GM12875 (cell line): ENCODE measurements at regions not wholly inside any gene's neighbourhood (a gene's known extent, or its start where the extent isn't known, plus 50 kb on each side); places are given as distances from the start of the nearest gene placed in this dataset.
"Not testable (repeated sequence)": the region's sequence is repeated elsewhere in the genome, so short reads cannot be mapped to it uniquely, and the experiment has no call there.

Source experiments
- H3K4me3 ChIP-seq: one replicate; pipeline ENCODE4 v1.5.1; 2011; ENCODE audit warnings: low read depth, low read length, control low read depth
- TF ChIP-seq, protein P1 (sequence below): IDR thresholded peaks from 2 replicates; pipeline ENCODE4 v1.5.1; 2011; ENCODE audit warnings: low read depth, mild to moderate bottlenecking, control low read depth, inconsistent platforms, low read length, moderate library complexity, borderline replicate concordance; ENCODE audit not compliant: insufficient read depth

DNA sequence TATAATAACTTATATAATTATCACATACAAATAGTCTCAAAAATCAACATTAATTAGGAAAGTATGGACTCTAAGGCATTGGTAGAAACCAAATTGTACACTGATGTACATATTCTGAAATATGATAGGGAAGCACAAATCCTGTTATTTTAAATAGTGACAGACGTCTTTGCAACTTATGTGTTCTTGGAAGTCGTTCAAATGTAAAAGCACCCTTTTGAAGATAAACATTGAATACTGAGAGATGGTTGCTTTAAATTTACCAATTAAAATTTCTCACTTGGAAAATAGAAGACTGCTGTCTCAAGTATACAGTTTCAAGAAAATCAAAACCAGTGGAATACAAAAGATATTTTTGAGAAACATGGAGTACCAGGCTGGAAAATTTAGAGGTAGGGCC lies 457.4 kb upstream of the NUDT12 start:
- no peak overlapping the region for H3K4me3 ChIP-seq
- TF ChIP-seq, protein P1, sequence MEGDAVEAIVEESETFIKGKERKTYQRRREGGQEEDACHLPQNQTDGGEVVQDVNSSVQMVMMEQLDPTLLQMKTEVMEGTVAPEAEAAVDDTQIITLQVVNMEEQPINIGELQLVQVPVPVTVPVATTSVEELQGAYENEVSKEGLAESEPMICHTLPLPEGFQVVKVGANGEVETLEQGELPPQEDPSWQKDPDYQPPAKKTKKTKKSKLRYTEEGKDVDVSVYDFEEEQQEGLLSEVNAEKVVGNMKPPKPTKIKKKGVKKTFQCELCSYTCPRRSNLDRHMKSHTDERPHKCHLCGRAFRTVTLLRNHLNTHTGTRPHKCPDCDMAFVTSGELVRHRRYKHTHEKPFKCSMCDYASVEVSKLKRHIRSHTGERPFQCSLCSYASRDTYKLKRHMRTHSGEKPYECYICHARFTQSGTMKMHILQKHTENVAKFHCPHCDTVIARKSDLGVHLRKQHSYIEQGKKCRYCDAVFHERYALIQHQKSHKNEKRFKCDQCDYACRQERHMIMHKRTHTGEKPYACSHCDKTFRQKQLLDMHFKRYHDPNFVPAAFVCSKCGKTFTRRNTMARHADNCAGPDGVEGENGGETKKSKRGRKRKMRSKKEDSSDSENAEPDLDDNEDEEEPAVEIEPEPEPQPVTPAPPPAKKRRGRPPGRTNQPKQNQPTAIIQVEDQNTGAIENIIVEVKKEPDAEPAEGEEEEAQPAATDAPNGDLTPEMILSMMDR = no peak

DNA sequence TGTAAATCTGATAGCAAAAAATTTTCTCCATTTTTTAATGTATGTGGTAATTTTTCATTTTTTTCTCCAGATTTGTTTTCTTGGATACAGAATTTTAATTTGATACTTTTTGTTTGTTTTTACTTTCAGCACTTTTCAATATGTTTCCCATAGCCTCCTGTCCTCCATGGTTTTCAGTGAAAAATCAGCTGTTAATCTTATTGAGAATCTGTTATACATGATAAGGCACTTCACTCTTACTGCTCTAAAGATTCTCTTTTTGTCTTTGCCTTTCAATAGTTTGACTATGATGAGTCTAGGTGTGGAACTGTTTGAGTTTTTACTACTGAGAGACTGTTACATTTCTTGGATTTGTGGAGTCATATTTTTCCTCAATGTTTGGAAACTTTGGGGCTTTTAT lies 455.7 kb upstream of the NUDT12 start:
- H3K4me3 ChIP-seq = no peak overlapping the region
- TF ChIP-seq, protein P1 = no peak

DNA sequence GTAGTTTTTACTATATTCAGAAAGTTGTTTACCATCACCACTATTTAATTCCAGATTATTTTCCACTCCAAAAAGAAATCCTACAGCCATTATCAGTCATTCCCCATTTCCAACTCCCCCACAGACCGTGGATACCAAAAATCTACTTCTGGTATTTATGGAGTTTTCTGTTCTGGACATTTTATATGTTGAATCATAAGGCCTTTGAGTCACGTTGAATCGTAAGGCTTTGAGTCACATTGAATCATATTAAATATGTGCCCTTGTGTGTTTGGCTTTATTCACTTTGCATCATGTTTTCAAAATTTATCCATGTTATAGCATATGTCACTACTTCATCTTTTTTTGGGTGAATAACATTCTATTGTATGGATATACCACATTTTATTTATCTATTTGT lies 454.1 kb upstream of the NUDT12 start:
- no peak overlapping the region for H3K4me3 ChIP-seq
- TF ChIP-seq, protein P1 = no peak

DNA sequence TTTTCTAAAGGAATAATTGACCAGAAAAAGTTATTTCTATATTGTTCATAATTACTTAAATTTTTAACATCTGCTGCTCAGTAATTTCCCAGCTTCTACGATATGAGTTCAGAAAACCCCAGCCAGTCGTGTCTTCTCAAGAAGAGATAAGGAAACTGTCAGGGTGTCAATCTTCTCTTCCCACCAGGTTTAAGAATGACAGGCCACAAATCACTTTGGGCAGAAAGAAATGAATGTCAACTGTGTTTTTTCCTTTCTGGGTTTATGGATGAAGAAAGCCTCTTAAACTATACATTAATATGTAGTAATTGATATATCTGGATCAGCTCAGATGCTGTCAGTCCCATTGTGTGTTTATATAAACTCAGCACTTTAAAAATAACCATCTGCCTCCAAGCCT lies 453.2 kb upstream of the NUDT12 start:
- H3K4me3 ChIP-seq = no peak overlapping the region
- TF ChIP-seq, protein P1 = no peak

DNA sequence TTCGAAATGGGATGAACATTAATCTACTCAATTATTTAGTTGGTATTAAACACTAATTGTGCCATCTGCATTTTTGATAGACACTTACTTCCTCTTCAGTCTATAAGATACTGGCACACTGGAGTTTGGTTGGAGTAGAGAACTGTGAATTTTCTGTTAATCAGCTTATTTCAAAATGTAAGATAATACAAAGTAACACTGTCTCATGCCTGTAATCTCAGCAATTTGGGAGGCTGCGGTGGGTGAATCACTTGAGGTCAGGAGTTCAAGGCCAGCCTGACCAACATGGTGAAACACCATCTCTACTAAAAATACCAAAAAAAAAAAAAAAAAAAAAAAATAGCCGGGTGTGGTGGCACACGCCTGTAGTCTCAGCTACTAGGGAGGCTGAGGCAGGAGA lies 440.2 kb upstream of the NUDT12 start:
- not testable (repeated sequence) for H3K4me3 ChIP-seq

DNA sequence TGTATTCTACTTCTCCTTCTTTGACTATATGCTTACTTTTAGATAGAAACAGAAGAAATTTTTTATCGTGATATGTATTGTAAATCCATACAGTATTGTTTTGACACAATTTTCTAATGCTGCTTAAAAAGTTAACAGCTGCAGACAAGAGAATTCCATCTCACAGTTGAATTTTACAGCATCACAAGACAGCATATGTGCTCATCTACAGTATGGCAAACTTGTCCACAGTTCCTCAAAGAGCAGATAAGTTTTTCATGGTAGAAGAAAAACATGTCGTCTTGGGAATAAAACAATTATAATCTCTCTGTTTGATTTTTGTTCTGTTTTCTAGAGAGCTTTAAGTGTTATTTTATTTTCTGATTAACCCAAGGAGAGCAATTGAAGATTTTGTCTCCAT lies 438.5 kb upstream of the NUDT12 start:
- TF ChIP-seq, protein P1 = no peak

DNA sequence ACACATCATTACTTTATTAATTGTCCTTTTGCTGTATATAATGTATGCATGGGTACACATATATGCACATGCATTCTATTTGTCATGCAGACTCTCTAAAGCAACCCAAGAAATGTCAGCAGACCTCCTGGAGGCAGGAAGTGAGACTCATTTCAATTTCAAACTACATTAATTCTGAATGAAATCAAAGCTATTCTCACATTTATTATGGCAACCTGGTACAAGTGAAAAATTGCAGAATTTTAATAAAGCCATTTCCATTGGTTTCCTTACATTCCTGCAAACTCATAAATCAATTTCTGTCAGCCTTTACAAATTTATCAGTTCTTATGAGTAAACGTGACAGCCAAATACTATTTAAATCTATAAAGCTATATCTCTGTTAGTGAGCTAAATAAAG lies 430.4 kb upstream of the NUDT12 start:
- no peak overlapping the region for H3K4me3 ChIP-seq

More for the DNA sequence above, 438.5 kb upstream of the NUDT12 start:
- H3K4me3 ChIP-seq = no peak overlapping the region

More for the DNA sequence above, 430.4 kb upstream of the NUDT12 start:
- TF ChIP-seq, protein P1 = no peak
